B cell (primary cell): ENCODE measurements at regions not wholly inside any gene's neighbourhood (a gene's known extent, or its start where the extent isn't known, plus 50 kb on each side); places are given as distances from the start of the nearest gene placed in this dataset.

Experiments
- EZH2 ChIP-seq: IDR thresholded peaks from 2 replicates; pipeline ENCODE4 v1.6.1; 2012; ENCODE audit warnings: borderline replicate concordance, low read depth, mild to moderate bottlenecking, moderate library complexity, low read length; ENCODE audit not compliant: insufficient read depth, poor library complexity, severe bottlenecking
- TF ChIP-seq, protein P1 (sequence below): fragments of 200-600 bp; IDR thresholded peaks from one replicate; pipeline ENCODE4 v1.8.0; 2022; ENCODE audit warnings: antibody characterized with exemption, mild to moderate bottlenecking

DNA sequence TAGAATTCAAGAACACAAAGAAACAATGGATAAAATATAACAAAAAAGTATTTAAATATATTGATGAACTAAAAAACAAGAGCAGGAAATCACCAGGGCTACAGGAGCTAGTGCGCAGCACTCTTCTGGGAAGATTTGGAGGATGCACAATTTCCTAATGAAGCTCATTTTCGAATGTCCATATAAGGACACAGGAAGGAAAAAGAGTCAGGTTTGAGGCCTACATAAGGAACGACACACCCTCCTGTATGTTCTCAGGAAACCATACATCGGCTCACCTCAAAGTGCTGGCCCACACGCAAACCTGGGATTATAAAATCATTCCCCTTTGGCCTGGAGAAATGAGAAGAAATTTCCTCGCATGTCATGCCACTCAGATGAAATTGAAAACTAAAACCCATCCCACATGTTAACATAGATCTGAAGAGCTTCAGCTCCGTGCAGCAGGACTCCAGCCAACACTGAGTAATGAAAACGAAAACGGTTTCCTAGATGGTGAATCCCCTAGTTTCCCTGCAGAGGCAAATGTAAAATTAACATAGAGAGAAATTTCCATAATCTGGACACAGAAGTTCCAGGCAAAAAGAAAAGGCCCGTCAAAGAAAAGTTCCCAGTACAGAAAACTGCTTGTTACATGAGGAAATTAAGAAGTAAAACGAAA lies 825.8 kb downstream of the SOCS6 start:
- TF ChIP-seq, protein P1, sequence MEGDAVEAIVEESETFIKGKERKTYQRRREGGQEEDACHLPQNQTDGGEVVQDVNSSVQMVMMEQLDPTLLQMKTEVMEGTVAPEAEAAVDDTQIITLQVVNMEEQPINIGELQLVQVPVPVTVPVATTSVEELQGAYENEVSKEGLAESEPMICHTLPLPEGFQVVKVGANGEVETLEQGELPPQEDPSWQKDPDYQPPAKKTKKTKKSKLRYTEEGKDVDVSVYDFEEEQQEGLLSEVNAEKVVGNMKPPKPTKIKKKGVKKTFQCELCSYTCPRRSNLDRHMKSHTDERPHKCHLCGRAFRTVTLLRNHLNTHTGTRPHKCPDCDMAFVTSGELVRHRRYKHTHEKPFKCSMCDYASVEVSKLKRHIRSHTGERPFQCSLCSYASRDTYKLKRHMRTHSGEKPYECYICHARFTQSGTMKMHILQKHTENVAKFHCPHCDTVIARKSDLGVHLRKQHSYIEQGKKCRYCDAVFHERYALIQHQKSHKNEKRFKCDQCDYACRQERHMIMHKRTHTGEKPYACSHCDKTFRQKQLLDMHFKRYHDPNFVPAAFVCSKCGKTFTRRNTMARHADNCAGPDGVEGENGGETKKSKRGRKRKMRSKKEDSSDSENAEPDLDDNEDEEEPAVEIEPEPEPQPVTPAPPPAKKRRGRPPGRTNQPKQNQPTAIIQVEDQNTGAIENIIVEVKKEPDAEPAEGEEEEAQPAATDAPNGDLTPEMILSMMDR = no peak
- no peak for TF ChIP-seq EZH2
